GM21576 (cell line): ENCODE measurements at regions not wholly inside any gene's neighbourhood (a gene's known extent, or its start where the extent isn't known, plus 50 kb on each side); places are given as distances from the start of the nearest gene placed in this dataset.

ENCODE experiments used
- ATAC-seq: cut with Tn5 transposase; IDR thresholded peaks from one replicate; pipeline ENCODE4 v1.9.1; 2021; ENCODE audit warnings: mild to moderate bottlenecking, moderate library complexity; ENCODE audit not compliant: unreplicated experiment

DNA sequence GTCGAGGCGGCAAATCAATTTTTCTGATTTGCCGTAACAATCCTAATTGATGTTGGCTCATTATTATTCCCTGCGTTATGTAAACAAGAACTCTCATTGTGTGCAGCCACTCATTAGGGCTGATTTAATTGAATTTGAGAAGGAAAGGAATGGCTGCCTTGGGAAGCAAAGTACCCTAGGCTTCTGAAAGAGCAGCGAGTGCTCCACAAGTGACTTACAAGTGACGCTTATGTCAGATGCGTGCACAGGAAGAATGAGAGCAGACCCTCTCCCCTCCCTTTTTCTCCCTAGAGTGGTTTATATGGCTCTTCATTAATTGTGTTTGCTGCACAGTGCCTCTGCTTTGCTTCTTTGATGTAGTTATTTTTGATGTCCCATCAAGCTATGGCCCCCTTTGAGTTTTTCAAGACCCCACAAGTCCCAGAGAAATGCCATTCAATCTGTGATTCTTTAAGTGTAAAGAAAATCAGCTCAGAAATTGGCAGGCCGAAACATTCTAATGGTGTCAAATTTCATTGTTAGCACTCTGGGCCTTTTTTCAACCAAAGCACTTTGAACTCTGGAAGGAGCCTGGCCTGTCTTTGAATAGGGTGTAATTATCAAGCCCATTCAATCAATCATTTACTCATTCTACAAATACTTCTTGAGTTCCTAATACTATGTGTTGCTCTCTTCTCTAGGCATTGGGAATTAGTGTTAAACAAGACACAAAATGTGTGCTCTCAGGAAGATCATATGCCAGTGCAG lies 86.8 kb upstream of the VAV3 start:
- ATAC-seq = no peak

DNA sequence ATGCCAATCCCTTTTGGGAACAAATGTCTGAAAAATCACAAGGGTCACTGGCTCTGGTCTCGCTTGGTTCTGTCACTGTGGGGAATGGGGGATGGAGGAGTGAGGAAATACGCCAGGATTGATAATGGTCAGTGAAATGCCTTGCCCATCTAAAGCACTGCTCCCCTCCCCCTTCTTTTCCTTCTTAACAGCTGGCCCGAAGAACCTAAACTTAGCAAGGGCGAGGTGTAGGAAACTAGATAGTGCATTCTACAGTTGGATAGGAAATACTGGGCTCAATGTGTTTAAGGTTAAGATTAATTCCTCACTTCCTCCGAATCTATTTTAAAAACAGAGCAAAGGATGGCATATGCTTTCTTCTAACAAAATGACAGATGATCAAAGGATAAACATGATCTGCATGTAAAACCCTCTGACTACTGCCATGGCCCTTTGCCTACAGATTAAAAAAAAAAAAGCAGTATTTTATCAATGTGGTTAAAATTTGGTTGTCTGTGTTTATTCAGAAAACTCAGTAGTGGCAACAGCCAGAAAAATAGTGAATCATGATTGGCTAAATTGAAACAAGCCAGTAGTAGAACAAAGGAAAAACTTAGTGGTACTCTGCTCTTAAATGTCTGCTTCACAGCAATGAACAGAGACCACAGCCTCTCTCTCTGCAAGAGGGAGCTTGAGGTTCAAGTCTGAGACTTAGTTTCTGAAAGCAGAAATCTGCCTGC lies 86.1 kb upstream of the VAV3 start:
- ATAC-seq = no peak

DNA sequence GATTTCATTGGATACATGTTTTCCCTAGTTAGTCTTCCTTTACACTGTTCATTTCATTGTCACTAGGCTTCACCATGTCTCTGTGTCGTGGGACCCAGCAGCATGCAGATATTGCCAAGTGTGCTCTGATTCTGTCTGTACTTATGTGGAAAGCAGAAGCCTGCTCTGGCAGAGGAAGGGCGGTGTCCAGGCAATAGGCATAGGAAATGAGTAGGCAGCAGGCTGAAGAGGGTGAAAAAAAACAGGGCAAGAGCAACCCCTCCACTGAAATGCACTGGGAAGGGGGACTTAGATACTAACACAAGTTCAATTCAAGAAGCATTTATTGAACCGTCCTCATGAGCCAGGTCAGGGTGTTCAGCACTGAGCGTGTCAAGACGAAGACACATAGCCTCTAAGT lies 85.2 kb upstream of the VAV3 start:
- no peak for ATAC-seq

DNA sequence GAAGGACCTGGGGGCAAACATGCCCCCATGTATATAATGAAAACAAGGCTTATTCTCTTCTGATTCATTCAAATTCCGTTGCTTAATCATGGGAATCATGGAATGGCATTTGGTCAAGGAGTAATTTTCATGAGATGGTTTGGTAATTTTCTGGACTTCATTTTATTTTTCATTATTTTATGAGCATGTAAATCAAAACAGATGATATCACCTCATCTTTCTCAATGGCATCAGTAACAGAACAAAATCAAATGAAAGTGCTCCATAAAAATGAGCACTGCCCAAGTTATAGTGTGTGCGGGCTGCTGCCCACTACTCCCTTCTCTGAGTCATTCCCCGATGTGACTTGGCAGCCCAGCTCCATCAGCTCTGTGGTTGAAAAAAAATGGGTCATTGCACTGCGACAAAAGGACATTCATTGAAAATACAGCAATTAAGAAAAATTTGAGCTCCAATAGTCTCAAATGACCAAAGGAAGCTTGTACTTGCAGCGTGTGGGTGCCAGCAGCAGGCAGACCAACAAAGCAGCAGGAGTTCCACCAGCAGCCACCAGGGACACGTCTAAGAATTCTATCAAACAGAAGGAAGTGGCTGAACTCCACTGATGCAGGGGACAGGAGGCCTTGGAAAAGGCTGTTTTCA lies 84.3 kb upstream of the VAV3 start:
- no peak for ATAC-seq

DNA sequence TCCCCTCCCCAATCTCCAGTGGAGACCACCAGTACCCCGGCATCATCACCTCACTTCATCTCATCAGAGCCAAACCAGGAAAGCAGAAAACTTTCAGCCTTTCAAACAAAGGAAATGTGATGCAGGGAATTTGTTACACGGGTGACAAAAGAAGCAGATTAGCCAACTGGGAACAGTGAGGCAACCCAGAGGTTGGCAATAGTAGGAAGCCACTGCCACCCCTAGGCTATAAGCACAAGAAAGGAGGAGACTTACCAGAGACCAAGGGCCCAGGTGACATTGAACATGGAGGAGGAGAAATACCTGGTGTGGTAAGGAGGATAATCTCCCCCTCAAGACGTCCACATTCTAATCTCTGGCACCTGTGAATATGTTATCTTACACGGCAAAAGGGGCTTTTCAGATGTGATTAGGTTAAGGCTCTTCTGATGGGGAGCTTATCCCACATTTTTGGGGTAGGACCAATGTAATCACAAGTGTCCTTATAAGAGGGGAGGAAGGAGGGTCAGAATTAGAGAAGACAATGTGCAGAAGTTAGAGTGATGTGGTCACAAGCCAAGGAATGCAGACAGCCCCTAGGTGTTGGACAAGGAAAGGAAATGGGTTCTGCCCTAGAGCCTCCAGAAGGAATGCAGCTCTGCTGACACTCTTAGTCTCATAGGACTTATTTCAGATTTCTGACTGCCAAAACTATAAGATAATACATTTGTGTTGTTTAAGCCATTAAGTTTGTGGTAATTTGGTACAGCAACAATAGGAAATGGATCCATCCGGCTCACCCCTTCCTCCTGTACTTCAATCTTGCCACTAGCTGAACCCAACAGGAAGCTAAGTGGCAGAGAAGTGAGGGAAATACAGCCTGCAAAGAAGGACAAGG lies 83.6 kb upstream of the VAV3 start:
- no peak for ATAC-seq

DNA sequence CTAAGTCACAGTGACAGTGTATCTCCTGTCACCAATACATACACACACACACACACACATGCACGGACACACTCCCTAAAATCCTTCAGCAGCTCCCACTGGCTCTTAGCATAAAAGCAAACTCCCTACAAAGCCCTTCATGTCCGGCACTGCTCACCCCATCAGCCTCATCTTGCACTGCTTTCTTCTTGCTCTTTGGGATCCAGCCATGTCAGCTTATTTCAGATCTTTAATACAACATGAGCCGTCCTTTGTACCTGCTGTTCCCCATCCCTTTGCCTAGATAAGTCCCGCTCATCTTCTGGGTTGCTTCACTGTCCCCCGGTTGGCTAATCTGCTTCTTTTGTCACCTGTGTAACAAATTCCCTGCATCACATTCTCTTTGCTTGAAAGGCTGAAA lies 82.1 kb upstream of the VAV3 start:
- ATAC-seq = no peak

DNA sequence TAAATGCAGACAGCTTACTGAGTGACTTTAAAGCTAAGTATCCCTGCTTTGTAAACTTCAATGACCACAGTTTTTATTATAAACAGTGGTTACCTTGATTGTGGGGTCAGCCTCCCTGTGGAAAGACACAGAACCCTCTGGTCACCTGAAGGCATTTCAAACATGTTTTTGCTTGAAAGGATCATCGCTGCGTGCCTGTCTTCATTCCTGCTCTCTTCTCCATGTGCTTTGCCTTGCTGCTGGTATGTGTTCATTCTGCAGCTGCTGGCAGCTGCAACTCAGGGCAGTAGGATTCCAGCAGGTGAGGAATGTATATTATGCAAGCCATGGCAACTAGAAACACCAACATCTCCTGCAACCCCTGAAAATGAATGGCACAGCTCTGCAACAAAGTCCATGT lies 81.0 kb upstream of the VAV3 start:
- no peak for ATAC-seq

DNA sequence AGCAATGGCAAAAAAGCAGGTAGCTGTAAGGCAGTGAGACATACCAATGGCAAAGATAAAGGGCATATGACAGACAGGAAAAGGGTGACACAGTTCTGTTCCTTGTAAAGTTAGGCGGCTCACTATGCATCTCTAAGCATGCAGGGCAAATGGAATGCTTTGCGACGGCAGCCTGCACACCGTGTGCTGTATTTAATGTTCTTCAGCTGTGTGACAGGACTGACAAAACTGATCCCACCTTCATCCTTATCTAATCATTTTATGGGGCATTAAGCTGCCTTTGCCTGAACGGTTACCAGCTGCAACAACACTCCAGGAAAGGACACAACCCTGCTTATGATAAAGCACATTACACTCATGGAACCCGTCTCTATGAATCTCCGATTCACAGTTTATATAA lies 80.5 kb upstream of the VAV3 start:
- no peak for ATAC-seq

DNA sequence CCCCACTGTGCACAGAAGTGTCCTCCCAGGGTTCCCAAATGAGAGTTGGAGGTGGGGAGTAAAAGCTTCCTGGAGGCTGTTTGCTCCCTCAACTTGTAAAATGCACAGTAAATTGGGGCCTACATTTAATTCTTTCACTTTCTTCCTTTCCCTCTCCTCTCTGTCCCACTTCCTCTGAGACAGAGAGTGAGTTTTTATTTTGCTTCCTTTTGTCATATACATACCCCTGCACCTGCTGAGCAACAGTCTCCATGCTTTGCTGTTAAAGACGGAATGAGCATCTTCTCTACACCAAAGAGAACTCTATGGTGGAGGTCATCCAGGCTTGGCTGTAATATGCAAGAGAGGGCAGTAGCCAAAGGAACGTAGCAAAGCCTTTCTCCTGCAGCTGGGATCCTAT lies 79.3 kb upstream of the VAV3 start:
- no peak for ATAC-seq

DNA sequence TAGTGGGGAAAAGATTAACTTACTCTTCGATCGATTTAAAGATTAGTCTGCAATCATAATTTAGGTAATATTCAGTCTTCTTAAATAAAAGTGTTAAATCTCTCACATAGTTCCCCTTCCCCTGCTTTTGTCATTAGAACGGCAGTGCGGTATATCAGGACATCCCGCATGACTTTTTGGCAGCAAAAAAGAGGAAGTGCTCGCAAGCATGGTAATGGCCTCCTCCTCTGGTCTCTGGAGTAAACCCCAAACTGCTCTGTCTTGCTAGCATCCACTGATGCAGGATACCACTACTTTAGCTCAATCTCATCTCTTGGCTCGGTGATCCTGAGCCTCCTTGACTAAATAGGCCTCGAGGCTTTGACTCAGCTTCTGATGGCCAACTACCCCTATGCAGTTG lies 78.7 kb upstream of the VAV3 start:
- no peak for ATAC-seq

DNA sequence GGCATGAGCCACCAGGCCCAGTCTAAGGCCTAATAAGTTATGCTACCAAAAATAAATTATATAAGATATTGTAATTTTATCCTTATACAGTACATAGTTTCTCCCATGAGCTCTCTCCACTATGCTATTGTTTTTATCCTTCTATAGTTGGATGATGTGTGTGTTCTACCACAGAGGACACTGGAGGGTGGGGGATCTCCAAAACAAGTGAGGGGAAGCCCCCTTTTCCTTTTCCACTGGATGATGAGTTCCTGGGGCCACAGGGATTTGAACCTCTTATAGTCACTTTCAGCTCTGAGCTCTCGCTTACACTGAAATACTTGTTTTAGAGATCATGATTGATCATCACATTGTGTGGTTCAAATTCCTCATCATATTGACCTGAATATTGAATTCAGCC lies 77.6 kb upstream of the VAV3 start:
- ATAC-seq = no peak

DNA sequence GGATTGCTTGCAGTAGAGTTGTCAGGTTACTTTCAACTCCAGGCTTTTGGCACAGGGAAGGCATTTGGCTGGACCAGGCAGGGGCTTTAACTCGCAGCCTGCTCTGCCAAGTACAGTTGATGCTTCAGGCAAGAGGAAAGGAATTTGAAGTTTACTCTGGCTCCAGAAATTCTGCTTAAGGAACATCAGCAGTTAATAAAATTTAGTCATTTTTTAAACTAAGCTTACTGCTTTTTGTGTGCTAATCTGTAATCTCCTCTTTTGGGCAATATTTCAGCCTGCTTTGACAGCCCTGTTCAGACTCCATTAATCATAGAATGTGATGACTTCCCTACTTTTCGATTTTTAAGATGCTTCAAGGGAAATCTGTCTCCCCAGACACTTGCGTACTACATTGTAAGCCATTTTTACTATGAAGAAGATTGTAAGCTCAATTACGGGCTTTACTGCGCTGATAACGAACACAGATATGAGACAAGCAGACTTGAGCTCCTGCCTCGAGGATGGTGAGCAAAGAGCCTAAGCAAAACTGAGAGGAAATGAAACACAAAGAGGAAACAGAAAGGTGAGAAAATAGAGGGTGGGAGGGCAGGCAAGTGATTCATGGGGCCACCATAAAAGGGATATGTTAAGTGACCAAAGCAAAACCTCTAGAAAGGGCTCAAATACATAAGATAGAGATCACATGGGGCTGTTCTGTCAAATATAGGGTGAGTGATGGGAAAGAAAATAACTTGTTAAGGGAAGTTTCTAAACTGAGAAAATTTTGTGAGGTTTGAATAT lies 76.6 kb upstream of the VAV3 start:
- no peak for ATAC-seq

DNA sequence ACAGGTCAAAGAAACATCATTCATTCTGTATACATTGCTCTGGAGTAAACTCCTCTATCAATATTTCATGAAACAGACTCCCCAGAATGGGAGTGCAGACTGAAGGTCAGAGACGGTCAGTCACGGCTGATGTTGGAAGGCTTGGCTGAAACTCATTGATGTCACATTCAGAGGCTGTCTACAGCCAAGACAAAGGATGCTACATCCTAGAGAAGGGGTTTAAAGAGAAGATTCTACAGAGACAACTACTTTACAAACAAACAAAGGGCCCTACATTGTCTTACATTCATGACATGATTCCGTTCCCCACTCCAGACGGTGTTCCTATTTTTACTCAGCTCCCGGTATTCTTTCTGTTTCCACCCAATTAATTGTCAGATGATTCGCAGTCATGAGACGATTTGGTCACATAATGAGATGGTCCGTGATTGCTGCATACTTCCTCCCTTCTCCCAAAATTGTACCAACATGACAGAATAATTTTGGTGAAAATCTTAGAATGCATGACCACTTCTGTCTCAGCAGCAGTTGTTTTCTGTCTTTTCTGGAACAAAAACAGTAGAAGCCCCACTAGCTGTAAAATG lies 73.8 kb upstream of the VAV3 start:
- no peak for ATAC-seq

DNA sequence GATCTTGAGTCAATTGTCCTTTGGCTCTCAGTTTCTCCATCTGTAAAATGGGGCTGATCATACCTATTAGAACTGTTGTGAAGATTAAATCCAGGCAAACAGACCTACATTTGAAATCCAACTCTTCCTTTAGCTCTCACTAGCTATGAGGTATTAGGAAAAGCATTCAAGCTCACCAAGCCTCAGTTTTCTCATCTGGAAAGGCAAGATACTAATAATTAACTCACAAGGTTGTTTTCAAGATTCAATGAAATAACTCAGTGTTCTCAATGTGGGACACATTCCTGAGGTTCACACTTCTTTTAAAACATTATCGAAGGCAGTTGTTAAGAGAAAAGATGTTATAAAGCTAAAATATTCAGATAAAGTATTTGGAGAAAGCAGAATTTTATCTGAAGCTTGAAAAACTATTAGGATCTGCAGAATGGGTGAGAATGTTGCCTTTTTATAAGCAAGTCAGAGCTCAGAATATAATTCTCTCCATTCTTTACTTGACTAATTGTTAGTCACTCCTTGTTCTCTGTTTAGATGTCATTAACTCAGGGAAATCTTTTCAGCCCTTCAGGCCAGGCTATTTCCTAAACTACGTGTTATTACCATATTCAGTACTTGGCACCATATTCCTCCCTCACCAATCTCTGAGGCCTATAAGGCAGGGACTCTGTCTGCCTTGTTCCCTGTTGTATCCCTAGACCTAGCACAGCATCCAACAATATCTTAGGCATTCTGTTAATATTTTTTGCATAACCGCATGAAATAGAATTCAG lies 72.0 kb upstream of the VAV3 start:
- ATAC-seq = no peak

DNA sequence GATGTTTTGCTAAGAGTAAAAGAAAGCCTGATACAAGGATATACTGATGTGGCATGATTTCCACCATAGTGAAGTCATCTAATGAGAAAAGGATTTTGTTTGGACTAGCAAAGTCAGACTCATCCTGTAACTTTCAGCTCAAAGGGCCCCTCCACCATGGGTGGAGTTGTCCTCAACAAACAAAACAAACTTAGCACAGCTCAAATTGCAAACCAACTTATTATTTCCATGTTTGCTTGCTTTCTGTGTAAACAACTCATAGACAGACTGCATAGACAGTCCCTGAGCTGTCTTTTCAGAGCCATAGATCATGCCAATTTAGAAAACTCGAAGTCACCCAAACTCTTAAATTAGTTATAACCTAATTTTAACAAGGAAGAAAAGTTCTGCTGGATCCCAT lies 69.4 kb upstream of the VAV3 start:
- no peak for ATAC-seq

DNA sequence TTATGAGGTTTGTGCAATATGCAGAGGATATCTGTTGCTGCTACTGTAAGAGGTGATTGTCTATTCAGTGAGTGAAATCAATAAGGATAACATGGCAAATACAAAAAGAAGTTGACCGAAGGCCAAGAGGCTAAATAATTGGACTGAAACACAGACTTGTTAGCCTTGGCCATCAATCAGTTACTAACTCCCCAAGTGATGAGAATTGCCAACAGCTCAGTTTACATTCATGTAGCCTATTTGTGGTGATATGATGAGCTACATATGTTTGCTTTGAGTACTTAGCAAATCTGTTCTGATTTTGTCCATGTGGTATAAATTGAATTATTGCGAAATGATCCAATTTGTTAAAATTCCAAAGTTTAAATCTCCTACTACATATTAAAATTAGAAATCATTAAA lies 68.6 kb upstream of the VAV3 start:
- no peak for ATAC-seq

DNA sequence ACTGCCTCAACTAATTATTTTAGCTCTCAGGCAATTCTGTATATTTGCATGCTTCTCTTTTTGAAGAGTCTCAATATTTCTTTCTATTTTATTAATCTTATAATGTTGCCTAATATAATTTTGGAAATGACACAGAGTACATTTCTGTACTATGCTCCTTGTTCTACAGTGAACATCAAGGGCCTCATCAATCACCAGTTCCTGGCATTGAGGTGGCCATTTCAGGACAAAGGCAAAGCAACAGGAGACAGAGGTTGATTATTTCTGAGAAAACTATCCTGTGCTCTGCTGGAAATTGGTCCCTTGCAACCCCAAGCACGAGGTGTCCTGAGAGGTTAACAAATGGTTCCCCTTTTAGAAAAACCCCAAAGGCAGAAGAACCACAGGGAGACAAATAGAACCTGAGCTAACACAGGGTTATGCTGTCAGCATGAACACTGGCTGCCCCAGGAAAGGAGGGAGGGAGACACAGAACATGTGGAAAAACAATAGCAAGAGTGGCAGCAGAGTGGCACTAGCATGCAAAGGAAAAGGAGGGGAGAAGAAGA lies 63.9 kb upstream of the VAV3 start:
- ATAC-seq = no peak

DNA sequence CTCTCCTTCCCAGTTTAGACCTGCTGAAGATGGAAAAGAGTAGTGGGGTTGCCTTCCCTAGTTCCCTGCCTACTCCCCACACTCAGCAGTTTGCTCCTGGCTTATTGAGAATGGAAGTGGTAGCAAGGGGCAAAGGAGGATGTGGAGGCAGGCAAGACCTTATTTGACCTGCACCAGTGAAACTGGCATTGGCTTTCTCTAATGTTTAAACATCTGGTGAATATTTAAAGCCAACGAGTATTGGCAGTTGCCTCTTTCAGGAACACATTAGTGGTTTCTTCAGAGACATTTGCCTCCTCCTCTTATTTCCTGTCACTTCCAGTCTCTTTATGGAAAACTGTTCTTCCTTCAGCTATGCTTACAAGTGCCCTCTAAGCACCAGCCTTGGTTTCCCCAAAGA lies 62.4 kb upstream of the VAV3 start:
- ATAC-seq = no peak

DNA sequence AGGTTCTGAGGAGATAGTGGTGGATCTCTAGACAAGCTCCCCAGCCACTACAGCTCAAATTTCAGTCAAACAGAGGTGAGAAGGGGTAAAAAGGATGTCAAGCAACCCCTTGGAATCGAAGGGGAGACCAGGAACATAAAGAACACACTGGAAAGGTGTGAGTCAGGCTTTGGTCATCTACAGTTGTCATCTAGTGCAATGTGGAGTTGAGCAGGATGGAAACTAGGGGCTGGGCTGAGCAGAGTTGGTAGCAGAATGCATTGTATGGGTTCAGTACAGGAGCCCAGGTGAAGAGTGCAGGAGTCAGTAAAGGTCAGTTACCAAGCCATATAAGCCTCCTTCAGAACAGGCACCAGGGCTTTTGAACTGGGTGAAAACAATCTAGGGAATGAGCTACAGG lies 52.7 kb upstream of the VAV3 start:
- no peak for ATAC-seq
